ENCODE measurements at regions not wholly inside any gene's neighbourhood (a gene's known extent, or its start where the extent isn't known, plus 50 kb on each side); places are given as distances from the start of the nearest gene placed in this dataset.
A peak's percentile ranks its signal among the peaks of the same experiment; 100 is the strongest.

DNA sequence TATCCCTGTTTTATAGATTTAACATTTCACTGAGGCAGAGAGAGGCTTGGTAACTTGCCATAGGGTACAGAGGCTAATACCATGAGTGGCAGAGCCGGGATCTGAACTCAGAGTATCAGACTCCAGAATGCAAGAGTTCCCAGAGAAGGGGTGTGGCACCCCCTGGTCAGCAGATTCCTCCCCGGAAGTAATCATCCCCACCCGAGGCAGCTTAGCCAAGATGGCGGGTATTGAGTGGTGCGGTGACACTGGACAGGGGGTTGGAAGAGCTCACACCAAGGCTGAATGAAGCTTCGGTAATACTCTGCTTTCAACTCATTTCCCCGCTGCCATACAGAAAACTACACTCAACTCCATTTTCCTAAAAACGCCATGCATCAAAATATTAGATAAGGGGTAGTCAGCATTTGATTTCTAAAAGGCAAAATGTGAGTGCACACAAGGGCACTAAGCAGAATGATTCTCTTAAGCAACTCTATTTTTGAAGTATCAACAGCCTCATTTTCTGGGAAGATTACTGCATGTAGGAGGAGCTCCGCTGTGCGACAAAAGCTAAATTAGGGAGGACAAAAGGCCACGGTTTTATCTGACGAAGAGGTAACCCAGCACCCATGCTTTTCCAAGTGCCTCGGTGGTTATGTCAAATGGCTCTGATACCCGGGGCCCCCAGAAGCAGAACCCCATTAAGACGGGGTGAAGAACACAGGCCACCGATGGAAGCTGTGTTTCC, 166.7 kb downstream of the NUP210 start:
- H3K4me1 ChIP-seq (ENCODE audit: insufficient read depth, low read length) = no peaks in the 10 kb centered on the region
- H3K27ac ChIP-seq (ENCODE audit: low read depth, low read length) = no peak overlapping the region
- H3K36me3 ChIP-seq (ENCODE audit: insufficient read depth, low read length) = no peaks in the 10 kb centered on the region
- Mint-ChIP-seq H3K4me1 (no peaks in the 10 kb centered on the region), H3K27me3 (peaks cover 14 to 38% of the 10 kb centered on the region in 2 donors), H3K4me3 (no peak overlapping the region), H3K36me3 (no peaks in the 10 kb centered on the region), H3K27ac (peak overlapping the region in 1 of 8 donors; percentile 17), H3K9me3 (no peaks in the 10 kb centered on the region)
- peaks cover 3% of the 10 kb centered on the region for H3K27me3 ChIP-seq (ENCODE audit: insufficient read depth, low read length, poor library complexity, severe bottlenecking)
- H3K4me3 ChIP-seq (ENCODE audit: low read length) = no peak overlapping the region
- ChIA-PET CTCF (interaction anchor here (1.1 kb wide), 1 partner anchor 24 kb away, joined by 3 read pairs; no protein-coding TSS in a partner anchor), POLR2A (no interaction called here)
- H3K9me3 ChIP-seq (ENCODE audit: low read length) = no peaks in the 10 kb centered on the region
- DNase-seq = no peak

DNA sequence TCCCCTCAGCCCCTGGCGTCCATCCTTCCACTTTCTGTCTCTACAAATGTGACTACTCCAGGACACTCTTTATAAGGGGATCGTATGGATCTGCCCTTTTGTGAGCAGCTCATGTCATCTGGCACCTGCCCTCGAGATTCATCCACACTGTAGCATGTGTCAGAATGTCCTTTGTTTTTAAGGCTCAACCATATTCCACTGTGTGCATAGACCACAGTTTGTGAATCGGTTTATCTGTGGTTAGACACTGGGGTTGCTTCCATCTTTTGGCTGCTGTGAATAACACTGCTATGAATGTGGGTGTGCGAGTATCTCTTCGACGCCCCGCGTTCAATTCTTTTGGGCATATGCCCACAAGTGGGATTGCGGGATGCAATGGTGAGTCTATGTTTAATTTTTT, 167.9 kb downstream of the NUP210 start:
- Mint-ChIP-seq H3K27ac (no peak overlapping the region), H3K4me3 (no peak overlapping the region), H3K27me3 (peaks cover 12 to 38% of the 10 kb centered on the region in 2 donors), H3K36me3 (no peaks in the 10 kb centered on the region), H3K4me1 (no peaks in the 10 kb centered on the region), H3K9me3 (no peaks in the 10 kb centered on the region)
- POLR2A ChIA-PET = interaction anchor here (0.7 kb wide), 1 partner anchor 144 kb away, joined by 5 read pairs; no protein-coding TSS in a partner anchor
- Histone ChIP-seq H3K4me3 (ENCODE audit: low read length) (no peak overlapping the region), H3K27me3 (ENCODE audit: insufficient read depth, low read length, poor library complexity, severe bottlenecking) (peaks cover 3% of the 10 kb centered on the region), H3K4me1 (ENCODE audit: insufficient read depth, low read length) (no peaks in the 10 kb centered on the region), H3K27ac (ENCODE audit: low read depth, low read length) (no peak overlapping the region), H3K9me3 (ENCODE audit: low read length) (no peaks in the 10 kb centered on the region), H3K36me3 (ENCODE audit: insufficient read depth, low read length) (no peaks in the 10 kb centered on the region)
- no peak for DNase-seq
- CTCF ChIA-PET = no interaction called here

DNA sequence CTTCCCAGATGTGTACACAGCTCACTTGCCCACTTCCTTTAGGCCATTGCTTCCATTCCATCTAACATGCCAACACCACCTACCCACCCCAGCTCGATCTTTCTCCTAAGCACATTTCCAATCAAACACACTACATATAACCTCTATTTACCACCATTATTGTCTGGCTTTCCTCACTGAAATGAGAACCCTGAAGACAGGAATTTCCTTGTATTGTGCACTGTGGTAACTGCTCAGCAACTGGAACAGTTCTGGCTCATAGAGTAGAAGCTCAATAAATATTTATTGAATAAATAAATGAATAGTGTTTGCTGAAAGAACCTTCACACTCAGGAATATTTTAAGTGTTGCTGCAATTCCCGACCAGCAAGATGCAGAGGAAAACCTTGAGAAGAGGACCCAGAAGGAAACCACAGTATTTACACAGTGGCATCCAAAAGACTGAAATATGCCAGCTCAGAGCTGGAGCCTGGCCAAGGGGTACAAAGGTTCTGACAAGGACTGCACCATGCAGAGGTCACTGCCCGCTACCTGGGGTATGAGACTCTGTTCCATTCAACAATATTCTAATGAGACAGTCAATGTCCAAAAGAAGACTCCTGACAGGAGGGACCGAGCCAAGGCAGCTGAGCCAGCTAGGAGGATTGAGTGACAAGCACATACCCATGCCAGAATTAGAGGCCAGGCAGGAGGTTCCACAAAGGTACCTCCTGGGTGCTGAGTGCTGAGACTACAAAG, 168.8 kb downstream of the NUP210 start:
- ChIA-PET POLR2A (interaction anchor here (0.7 kb wide), 1 partner anchor 145 kb away, joined by 5 read pairs; no protein-coding TSS in a partner anchor), CTCF (no interaction called here)
- Histone ChIP-seq H3K4me3 (ENCODE audit: low read length) (no peak overlapping the region), H3K9me3 (ENCODE audit: low read length) (no peaks in the 10 kb centered on the region), H3K36me3 (ENCODE audit: insufficient read depth, low read length) (no peaks in the 10 kb centered on the region), H3K27ac (ENCODE audit: low read depth, low read length) (no peak overlapping the region), H3K4me1 (ENCODE audit: insufficient read depth, low read length) (no peaks in the 10 kb centered on the region), H3K27me3 (ENCODE audit: insufficient read depth, low read length, poor library complexity, severe bottlenecking) (peaks cover 3% of the 10 kb centered on the region)
- no peaks in the 10 kb centered on the region for H3K36me3 Mint-ChIP-seq
- H3K4me3 Mint-ChIP-seq = no peak overlapping the region
- peaks cover 8 to 38% of the 10 kb centered on the region in 2 donors for H3K27me3 Mint-ChIP-seq
- DNase-seq = no peak
- no peaks in the 10 kb centered on the region for H3K9me3 Mint-ChIP-seq
- no peaks in the 10 kb centered on the region for H3K4me1 Mint-ChIP-seq
- H3K27ac Mint-ChIP-seq = no peak overlapping the region

DNA sequence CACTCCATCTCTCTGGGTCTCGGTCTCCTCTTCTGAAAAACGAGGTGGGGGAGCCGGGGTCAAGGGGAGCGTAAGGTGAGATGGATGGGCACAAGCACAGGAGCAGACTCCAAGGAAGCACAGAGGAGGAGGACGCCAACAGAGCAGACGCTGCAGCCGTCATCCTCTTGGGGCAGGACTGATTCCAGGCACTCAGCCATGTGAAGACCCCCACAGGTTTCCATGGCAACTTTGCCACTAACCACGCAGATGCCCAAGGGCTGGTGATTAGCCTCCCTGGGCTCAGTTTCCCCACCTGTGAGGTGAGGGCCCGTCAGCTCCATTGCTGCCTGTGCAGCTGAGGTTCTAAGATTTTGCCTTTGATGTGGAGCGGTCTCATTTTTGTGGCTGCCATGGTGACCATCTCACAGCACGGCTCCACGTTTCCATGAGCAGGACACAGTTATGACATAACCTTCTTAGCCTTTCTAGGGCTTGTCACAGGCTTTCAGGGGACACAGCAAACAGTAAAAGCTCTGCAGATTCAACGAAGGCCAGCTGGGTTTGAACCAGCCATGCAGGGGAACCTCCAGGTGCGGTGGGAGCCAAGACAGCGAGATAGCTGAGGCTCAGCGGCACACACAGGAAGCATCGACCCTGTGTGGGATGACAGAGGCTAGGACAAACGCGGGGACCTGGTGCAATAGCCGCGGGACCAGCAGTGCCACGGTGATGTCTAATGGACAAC, 170.3 kb downstream of the NUP210 start:
- no peak overlapping the region for H3K4me3 Mint-ChIP-seq
- no peaks in the 10 kb centered on the region for H3K36me3 Mint-ChIP-seq
- no peaks in the 10 kb centered on the region for H3K9me3 Mint-ChIP-seq
- H3K27ac ChIP-seq (ENCODE audit: low read depth, low read length) = no peak overlapping the region
- no peaks in the 10 kb centered on the region for H3K4me1 Mint-ChIP-seq
- H3K4me3 ChIP-seq (ENCODE audit: low read length) = no peak overlapping the region
- H3K27me3 ChIP-seq (ENCODE audit: insufficient read depth, low read length, poor library complexity, severe bottlenecking) = peaks cover 3% of the 10 kb centered on the region
- peaks cover 8 to 30% of the 10 kb centered on the region in 2 donors for H3K27me3 Mint-ChIP-seq
- no peaks in the 10 kb centered on the region for H3K36me3 ChIP-seq (ENCODE audit: insufficient read depth, low read length)
- ChIA-PET CTCF (no interaction called here), POLR2A (no interaction called here)
- no peaks in the 10 kb centered on the region for H3K4me1 ChIP-seq (ENCODE audit: insufficient read depth, low read length)
- H3K9me3 ChIP-seq (ENCODE audit: low read length) = no peaks in the 10 kb centered on the region
- peak overlapping the region in 1 of 8 donors; percentile 38 for H3K27ac Mint-ChIP-seq
- no peak for DNase-seq

DNA sequence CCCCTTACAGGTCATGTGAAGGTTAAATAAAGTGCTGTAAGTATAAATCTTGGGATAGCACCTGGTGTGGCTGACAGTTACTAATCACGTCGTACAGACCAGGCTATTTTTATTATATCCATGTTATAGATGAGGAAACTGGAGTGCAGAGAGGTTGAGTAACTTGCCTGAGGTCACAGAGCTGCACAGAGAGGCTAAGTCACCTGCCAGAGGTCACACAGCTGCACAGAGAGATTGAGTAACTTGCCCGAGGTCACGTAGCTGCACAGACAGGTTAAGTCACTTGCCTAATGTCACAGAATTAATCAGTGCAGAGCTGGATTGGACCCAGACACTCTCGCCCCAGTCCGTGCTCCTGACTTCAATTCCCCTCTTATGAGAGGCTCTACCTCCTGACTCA, 171.5 kb downstream of the NUP210 start:
- H3K9me3 Mint-ChIP-seq = no peaks in the 10 kb centered on the region
- Histone ChIP-seq H3K27ac (ENCODE audit: low read depth, low read length) (no peak overlapping the region), H3K9me3 (ENCODE audit: low read length) (no peaks in the 10 kb centered on the region), H3K27me3 (ENCODE audit: insufficient read depth, low read length, poor library complexity, severe bottlenecking) (peaks cover 3% of the 10 kb centered on the region), H3K4me1 (ENCODE audit: insufficient read depth, low read length) (no peaks in the 10 kb centered on the region), H3K4me3 (ENCODE audit: low read length) (no peak overlapping the region), H3K36me3 (ENCODE audit: insufficient read depth, low read length) (no peaks in the 10 kb centered on the region)
- CTCF ChIA-PET = interaction anchor here (0.7 kb wide), 1 partner anchor 81 kb away, joined by 3 read pairs; no protein-coding TSS in a partner anchor
- no peaks in the 10 kb centered on the region for H3K36me3 Mint-ChIP-seq
- H3K4me3 Mint-ChIP-seq = no peak overlapping the region
- DNase-seq = no peak
- peak overlapping the region in 2 of 8 donors; percentile 25 to 62 for H3K27ac Mint-ChIP-seq
- H3K4me1 Mint-ChIP-seq = no peaks in the 10 kb centered on the region
- POLR2A ChIA-PET = no interaction called here
- peaks cover 8 to 27% of the 10 kb centered on the region in 2 donors for H3K27me3 Mint-ChIP-seq

DNA sequence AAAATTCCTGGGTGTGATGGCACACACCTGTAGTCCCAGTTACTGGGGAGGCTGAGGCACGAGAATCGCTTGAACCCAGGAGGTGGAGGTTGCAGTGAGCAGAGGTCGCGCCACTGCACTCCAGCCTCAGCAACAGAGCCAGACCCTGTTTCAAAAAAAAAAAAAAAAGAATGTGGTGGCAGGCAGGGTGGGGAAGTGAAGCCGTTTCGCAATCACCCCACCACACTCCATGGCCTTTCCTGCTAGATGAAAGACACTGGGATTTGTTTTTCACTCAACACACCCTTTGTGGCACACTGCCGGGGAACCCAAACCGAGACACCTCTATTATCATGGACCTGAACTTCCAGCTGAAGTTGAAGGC, 172.4 kb upstream of the IQSEC1 start:
- Mint-ChIP-seq H3K9me3 (no peaks in the 10 kb centered on the region), H3K27ac (no peak overlapping the region), H3K4me3 (no peak overlapping the region), H3K4me1 (no peaks in the 10 kb centered on the region), H3K36me3 (no peaks in the 10 kb centered on the region), H3K27me3 (peaks cover 4 to 5% of the 10 kb centered on the region in 2 donors)
- H3K27ac ChIP-seq (ENCODE audit: low read depth, low read length) = no peak overlapping the region
- CTCF ChIA-PET = no interaction called here
- H3K36me3 ChIP-seq (ENCODE audit: insufficient read depth, low read length) = no peaks in the 10 kb centered on the region
- no peak overlapping the region for H3K4me3 ChIP-seq (ENCODE audit: low read length)
- no peak for DNase-seq
- no peaks in the 10 kb centered on the region for H3K9me3 ChIP-seq (ENCODE audit: low read length)
- H3K4me1 ChIP-seq (ENCODE audit: insufficient read depth, low read length) = no peaks in the 10 kb centered on the region
- POLR2A ChIA-PET = no interaction called here
- H3K27me3 ChIP-seq (ENCODE audit: insufficient read depth, low read length, poor library complexity, severe bottlenecking) = no peaks in the 10 kb centered on the region

DNA sequence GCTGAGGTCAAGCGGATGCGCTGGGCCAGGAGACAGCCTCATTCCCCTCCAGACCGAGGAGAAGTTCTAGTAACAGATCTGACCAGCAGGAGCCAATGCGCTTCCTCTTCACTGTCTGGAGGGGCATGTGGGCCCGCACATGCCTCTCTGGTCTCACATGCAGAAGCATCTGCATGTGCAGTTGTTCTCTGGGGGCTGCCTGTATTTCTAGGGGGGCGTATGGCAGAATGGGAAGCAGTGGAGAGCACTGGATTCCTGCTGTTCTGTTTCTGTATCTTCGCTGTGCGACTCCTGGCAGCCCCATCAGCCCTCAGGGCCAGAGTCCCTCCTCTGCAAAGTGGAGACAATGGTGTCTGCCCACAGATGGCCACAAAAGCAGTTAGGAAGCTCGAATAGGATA, 170.4 kb upstream of the IQSEC1 start:
- Mint-ChIP-seq H3K4me3 (no peak overlapping the region), H3K36me3 (no peaks in the 10 kb centered on the region), H3K9me3 (no peaks in the 10 kb centered on the region), H3K4me1 (no peaks in the 10 kb centered on the region), H3K27ac (no peak overlapping the region), H3K27me3 (peaks cover 1 to 4% of the 10 kb centered on the region in 2 donors)
- Histone ChIP-seq H3K9me3 (ENCODE audit: low read length) (no peaks in the 10 kb centered on the region), H3K4me1 (ENCODE audit: insufficient read depth, low read length) (no peaks in the 10 kb centered on the region), H3K27ac (ENCODE audit: low read depth, low read length) (no peak overlapping the region), H3K27me3 (ENCODE audit: insufficient read depth, low read length, poor library complexity, severe bottlenecking) (no peaks in the 10 kb centered on the region), H3K36me3 (ENCODE audit: insufficient read depth, low read length) (no peaks in the 10 kb centered on the region), H3K4me3 (ENCODE audit: low read length) (no peak overlapping the region)
- ChIA-PET CTCF (interaction anchor here (1.1 kb wide), 1 partner anchor 209 kb away, joined by 3 read pairs; no protein-coding TSS in a partner anchor), POLR2A (no interaction called here)
- no peak for DNase-seq

DNA sequence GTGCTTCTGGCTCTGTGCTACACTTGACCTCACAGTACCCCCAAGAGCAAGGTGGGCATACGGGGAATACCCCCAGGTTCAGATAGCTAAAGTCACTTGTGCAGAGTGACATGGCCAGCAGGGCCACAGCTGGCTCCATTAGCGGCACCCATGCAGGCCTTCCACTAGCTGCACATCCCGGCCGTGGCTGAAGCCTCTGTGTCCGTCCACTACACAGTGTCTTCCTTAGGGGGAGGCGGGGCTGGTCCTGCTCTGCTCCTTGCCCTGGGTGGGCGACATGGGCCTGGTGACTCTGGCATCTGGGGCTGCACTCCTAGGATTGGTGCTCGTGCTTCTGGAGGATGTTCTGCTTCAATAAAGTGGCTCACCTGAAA, 169.1 kb upstream of the IQSEC1 start:
- Mint-ChIP-seq H3K27ac (no peak overlapping the region), H3K4me1 (no peaks in the 10 kb centered on the region), H3K36me3 (no peaks in the 10 kb centered on the region), H3K9me3 (no peaks in the 10 kb centered on the region), H3K4me3 (no peak overlapping the region), H3K27me3 (peaks cover 4 to 6% of the 10 kb centered on the region in 2 donors)
- Histone ChIP-seq H3K9me3 (ENCODE audit: low read length) (no peaks in the 10 kb centered on the region), H3K27me3 (ENCODE audit: insufficient read depth, low read length, poor library complexity, severe bottlenecking) (no peaks in the 10 kb centered on the region), H3K36me3 (ENCODE audit: insufficient read depth, low read length) (no peaks in the 10 kb centered on the region), H3K4me1 (ENCODE audit: insufficient read depth, low read length) (no peaks in the 10 kb centered on the region), H3K4me3 (ENCODE audit: low read length) (no peak overlapping the region), H3K27ac (ENCODE audit: low read depth, low read length) (no peak overlapping the region)
- ChIA-PET CTCF (no interaction called here), POLR2A (no interaction called here)
- DNase-seq = no peak

All from CD8-positive, alpha-beta memory T cell (primary cell).